Testis (tissue), 2 donors: ENCODE measurements at regions not wholly inside any gene's neighbourhood (a gene's known extent, or its start where the extent isn't known, plus 50 kb on each side); places are given as distances from the start of the nearest gene placed in this dataset.

Experiments used
- DNase-seq: peaks from one replicate; pipeline ENCODE4 v3.0.0-alpha.2; 2019
- H3K27ac ChIP-seq, 2 donors: fragments of 200-600 bp; sonication (generic); one replicate each; pipeline ENCODE4 v1.5.1; 2019
- H3K27me3 ChIP-seq: fragments of 200-600 bp; sonication (generic); one replicate; pipeline ENCODE4 v1.5.1; 2019
- H3K36me3 ChIP-seq: fragments of 200-600 bp; sonication (generic); one replicate; pipeline ENCODE4 v1.5.1; 2017; ENCODE audit warnings: low read depth; ENCODE audit errors: missing control alignments
- H3K4me1 ChIP-seq: fragments of 200-600 bp; sonication (generic); one replicate; pipeline ENCODE4 v1.5.1; 2019
- H3K4me3 ChIP-seq, 2 donors: fragments of 200-600 bp; sonication (generic); one replicate each; pipeline ENCODE4 v1.5.1; 2017 to 2019
- H3K9me3 ChIP-seq: fragments of 200-600 bp; sonication (generic); one replicate; pipeline ENCODE4 v1.5.1; 2017
- CTCF ChIP-seq, 3 experiments: fragments of 450-650 bp in 2 of 3; fragments of 200-600 bp in 1 of 3; sonication (generic) in 1 of 3; IDR thresholded peaks; one replicate each; pipeline ENCODE4 v1.5.1; 2016 to 2019; ENCODE audit warnings: antibody characterized with exemption in 3 of 3, mild to moderate bottlenecking in 2 of 3, moderate library complexity in 1 of 3
- POLR2A ChIP-seq: fragments of 450-650 bp; IDR thresholded peaks from one replicate; pipeline ENCODE4 v1.6.1; 2017; ENCODE audit warnings: antibody characterized with exemption, mild to moderate bottlenecking, moderate library complexity
- WGBS, 2 donors: methylation state at CpG; one replicate each; pipeline ENCODE4 v1.1.5; 2018; 5-methylcytosine and 5-hydroxymethylcytosine counted together
- intact Hi-C: fragments of 100-400 bp; cut with DNase I; formaldehyde crosslinking; loops from one replicate; pipeline ENCODE4 v1.15.1; 2023; ENCODE audit warnings: low total_unique reads

DNA sequence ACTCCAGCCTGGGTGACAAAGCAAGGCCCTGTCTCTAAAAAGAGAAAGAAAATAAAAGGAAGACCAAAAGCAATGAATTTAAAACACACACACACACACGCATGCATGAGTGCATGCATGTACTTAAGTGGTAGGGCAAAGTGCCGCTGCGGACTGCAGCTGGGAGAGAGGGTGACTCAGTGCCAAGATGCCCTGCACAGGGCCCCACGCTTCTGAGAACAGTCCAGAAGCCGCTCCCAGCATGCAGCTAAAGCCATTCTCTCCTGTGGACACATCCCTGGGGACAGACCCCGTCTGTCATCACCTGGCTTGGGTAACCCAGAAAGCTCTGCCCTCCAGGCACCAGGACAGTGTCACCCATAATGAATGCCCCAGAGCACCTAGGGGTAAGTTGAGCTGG is 61.0 kb upstream of the MYL10 start:
- intact Hi-C loops: no loop called here
- Histone ChIP-seq H3K27me3 (no peaks in the 10 kb centered on the region), H3K27ac (no peak overlapping the region), H3K36me3 (no peaks in the 10 kb centered on the region), H3K4me3 (no peak overlapping the region), H3K4me1 (peaks cover 11% of the 10 kb centered on the region), H3K9me3 (no peaks in the 10 kb centered on the region)
- TF ChIP-seq POLR2A (no peak), CTCF (IDR thresholded peaks at IDR 0.05) (no peak)
- WGBS, 2 donors: 90 to 94% methylated on average over 6 of the region's 6 CpGs
- DNase-seq: no peak

- Histone ChIP-seq H3K27me3 (no peaks in the 10 kb centered on the region), H3K9me3 (no peaks in the 10 kb centered on the region), H3K27ac (no peak overlapping the region), H3K4me3 (no peak overlapping the region), H3K4me1 (peaks cover 11% of the 10 kb centered on the region), H3K36me3 (no peaks in the 10 kb centered on the region)
- intact Hi-C loops: no loop called here
- TF ChIP-seq POLR2A: no peak
- TF ChIP-seq CTCF (IDR thresholded peaks at IDR 0.05): no peak
- no peak for DNase-seq
- 62 to 68% methylated on average over 12 of the region's 12 CpGs for WGBS, 2 donors
These were observed 62.8 kb upstream of the MYL10 start for GRCh38 chr7:101691822-101692384.

- intact Hi-C loops: no loop called here
These were observed 64.5 kb upstream of the MYL10 start for GRCh38 chr7:101693498-101694091.

DNA sequence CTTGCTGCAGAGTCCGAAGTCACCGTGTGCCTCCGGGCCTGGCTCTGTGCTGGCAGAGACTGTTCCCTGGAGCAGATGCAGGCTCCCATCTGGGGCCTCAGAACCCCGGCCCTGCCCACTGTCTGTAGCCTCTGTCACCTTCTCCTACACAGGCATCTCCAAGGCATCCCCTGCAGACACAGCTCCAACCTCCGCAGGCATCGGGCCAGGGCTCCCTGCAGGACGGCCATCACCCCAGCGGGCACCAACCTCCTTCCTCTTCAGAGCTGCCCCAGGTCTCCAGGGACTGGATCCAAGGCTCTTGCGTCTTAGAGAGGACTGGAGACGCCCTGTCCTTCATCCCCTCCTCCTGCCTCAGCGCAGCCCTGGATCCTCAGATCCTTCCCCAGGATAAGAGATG is 69.9 kb upstream of the MYL10 start:
- Histone ChIP-seq H3K36me3 (no peaks in the 10 kb centered on the region), H3K27me3 (no peaks in the 10 kb centered on the region), H3K4me1 (no peaks in the 10 kb centered on the region), H3K9me3 (no peaks in the 10 kb centered on the region), H3K4me3 (no peak overlapping the region), H3K27ac (no peak overlapping the region)
- no peak for DNase-seq
- intact Hi-C loops: no loop called here
- 73 to 89% methylated on average over 7 to 11 of the region's 11 CpGs for WGBS, 2 donors
- no peak for TF ChIP-seq CTCF (IDR thresholded peaks at IDR 0.05)

More at GRCh38 chr7:101693498-101694091, 64.5 kb upstream of the MYL10 start:
- no peak for DNase-seq
- no peak for TF ChIP-seq POLR2A
- no peak for TF ChIP-seq CTCF (IDR thresholded peaks at IDR 0.05)
- H3K36me3 ChIP-seq: no peaks in the 10 kb centered on the region
- no peaks in the 10 kb centered on the region for H3K9me3 ChIP-seq
- no peak overlapping the region for H3K27ac ChIP-seq
- no peak overlapping the region for H3K4me3 ChIP-seq
- 83% methylated on average over 14 of the region's 14 CpGs for WGBS, 2 donors
- peaks cover 4% of the 10 kb centered on the region for H3K4me1 ChIP-seq
- no peaks in the 10 kb centered on the region for H3K27me3 ChIP-seq

DNA sequence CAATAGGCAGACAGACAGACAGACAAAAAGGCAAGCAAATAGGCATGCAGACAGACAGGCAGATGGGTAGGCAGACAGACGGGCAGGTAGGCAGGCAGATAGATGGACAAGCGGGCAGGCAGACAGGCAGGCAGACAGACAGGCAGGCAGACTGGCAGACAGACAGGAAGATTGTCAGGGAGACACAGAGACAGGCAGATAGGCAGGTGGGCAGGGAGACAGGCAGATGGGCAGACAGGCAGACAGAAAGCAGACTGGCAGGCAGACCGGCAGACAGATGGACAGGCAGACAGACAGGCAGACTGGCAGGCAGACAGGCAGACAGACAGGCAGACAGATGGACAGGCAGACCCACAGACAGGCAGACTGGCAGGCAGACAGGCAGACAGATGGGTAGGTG is 70.3 kb upstream of the MYL10 start:
- H3K36me3 ChIP-seq: no peaks in the 10 kb centered on the region
- TF ChIP-seq CTCF (IDR thresholded peaks at IDR 0.05) (no peak), POLR2A (no peak)
- H3K9me3 ChIP-seq: no peaks in the 10 kb centered on the region
- intact Hi-C loops: no loop called here
- DNase-seq: no peak
- no peak overlapping the region for H3K4me3 ChIP-seq
- no peak overlapping the region for H3K27ac ChIP-seq
- no peaks in the 10 kb centered on the region for H3K27me3 ChIP-seq
- no peaks in the 10 kb centered on the region for H3K4me1 ChIP-seq
- 87 to 90% methylated on average over 3 of the region's 3 CpGs for WGBS, 2 donors
